Glutamatergic neuron (in vitro differentiated cells): ENCODE measurements at regions not wholly inside any gene's neighbourhood (a gene's known extent, or its start where the extent isn't known, plus 50 kb on each side); places are given as distances from the start of the nearest gene placed in this dataset.

Experiments used
- DNase-seq: peaks from one replicate; pipeline ENCODE4 v3.0.0; 2022
- H3K27ac Mint-ChIP-seq: one replicate; pipeline ENCODE4 v1.8.0; 2020; ENCODE audit warnings: mild to moderate bottlenecking, mixed read lengths, inconsistent platforms; ENCODE audit not compliant: unreplicated experiment
- H3K27me3 Mint-ChIP-seq: one replicate; pipeline ENCODE4 v1.8.0; 2020; ENCODE audit warnings: mild to moderate bottlenecking, moderate library complexity, mixed read lengths, inconsistent platforms; ENCODE audit not compliant: unreplicated experiment
- H3K36me3 Mint-ChIP-seq: one replicate; pipeline ENCODE4 v1.8.0; 2020; ENCODE audit warnings: mild to moderate bottlenecking, mixed read lengths, inconsistent platforms; ENCODE audit not compliant: unreplicated experiment
- H3K4me1 Mint-ChIP-seq: one replicate; pipeline ENCODE4 v1.8.0; 2020; ENCODE audit warnings: mild to moderate bottlenecking, low read depth, mixed read lengths, inconsistent platforms; ENCODE audit not compliant: unreplicated experiment
- H3K4me3 Mint-ChIP-seq: one replicate; pipeline ENCODE4 v1.8.0; 2020; ENCODE audit warnings: mild to moderate bottlenecking, mixed read lengths, inconsistent platforms; ENCODE audit not compliant: unreplicated experiment
- H3K9me3 Mint-ChIP-seq: one replicate; pipeline ENCODE4 v1.8.0; 2020; ENCODE audit warnings: mild to moderate bottlenecking, moderate library complexity, mixed read lengths, inconsistent platforms; ENCODE audit not compliant: unreplicated experiment
- TF ChIP-seq, protein P1 (sequence below): fragments of 200-600 bp; sonication (generic); IDR thresholded peaks from one replicate; pipeline ENCODE4 v1.5.0; 2021; ENCODE audit not compliant: partially characterized antibody, unreplicated experiment

DNA sequence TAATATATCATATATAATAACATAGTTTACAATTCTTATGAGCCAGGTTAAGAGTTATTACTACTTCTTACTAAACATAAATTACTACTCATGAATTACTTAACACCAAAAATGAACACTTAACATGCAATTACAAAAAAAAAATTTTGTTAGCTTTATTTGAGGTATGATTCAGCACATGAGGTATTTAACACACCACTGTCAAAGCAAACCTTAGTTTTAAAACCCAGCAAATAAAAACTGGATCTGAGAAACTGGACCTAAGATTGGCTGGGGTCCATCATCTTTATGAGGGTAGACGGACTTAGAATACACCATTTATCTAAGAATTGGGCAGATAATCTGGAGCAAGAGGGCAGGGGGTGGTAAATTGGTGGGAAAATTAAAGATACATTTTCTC, 81.8 kb upstream of the CREB1 start:
- Mint-ChIP-seq H3K4me3 (no peak overlapping the region), H3K36me3 (peaks cover 4% of the 10 kb centered on the region), H3K27ac (no peak overlapping the region), H3K4me1 (peaks cover 25% of the 10 kb centered on the region), H3K27me3 (peaks cover 2% of the 10 kb centered on the region), H3K9me3 (peaks cover 5% of the 10 kb centered on the region)
- TF ChIP-seq, protein P1, sequence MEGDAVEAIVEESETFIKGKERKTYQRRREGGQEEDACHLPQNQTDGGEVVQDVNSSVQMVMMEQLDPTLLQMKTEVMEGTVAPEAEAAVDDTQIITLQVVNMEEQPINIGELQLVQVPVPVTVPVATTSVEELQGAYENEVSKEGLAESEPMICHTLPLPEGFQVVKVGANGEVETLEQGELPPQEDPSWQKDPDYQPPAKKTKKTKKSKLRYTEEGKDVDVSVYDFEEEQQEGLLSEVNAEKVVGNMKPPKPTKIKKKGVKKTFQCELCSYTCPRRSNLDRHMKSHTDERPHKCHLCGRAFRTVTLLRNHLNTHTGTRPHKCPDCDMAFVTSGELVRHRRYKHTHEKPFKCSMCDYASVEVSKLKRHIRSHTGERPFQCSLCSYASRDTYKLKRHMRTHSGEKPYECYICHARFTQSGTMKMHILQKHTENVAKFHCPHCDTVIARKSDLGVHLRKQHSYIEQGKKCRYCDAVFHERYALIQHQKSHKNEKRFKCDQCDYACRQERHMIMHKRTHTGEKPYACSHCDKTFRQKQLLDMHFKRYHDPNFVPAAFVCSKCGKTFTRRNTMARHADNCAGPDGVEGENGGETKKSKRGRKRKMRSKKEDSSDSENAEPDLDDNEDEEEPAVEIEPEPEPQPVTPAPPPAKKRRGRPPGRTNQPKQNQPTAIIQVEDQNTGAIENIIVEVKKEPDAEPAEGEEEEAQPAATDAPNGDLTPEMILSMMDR = no peak
- no peak for DNase-seq

DNA sequence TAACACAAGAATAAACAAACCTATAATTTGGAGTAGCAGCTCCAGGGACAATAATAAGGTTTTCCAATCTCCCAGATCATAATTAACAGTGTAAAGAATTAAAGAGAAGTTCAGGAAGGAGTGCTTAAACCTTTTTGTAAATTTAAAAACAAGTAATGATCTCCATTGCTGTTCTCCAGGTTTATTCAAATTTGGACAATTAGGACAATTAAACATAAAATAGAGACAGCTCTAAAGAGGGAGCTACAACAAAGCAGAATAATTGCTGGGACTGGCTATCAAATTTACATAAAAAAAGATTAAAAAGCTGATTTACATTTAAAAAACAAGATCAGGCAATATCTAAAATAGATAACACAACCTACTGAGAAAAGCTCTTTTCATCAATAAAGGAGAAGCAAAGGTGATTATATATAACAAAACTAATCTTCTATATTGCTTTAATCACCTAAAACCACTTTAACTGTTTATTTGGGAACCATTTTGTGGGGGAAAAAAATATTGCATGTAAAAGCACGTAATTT, 80.1 kb upstream of the CREB1 start:
- no peak for DNase-seq
- Mint-ChIP-seq H3K4me1 (peaks cover 25% of the 10 kb centered on the region), H3K4me3 (no peak overlapping the region), H3K27me3 (peaks cover 2% of the 10 kb centered on the region), H3K36me3 (peaks cover 9% of the 10 kb centered on the region), H3K27ac (peak overlapping the region; percentile 86), H3K9me3 (peaks cover 8% of the 10 kb centered on the region)
- TF ChIP-seq, protein P1 = no peak

GRCh38 chr2:207450186-207450585, 79.6 kb upstream of the CREB1 start:
- H3K36me3 Mint-ChIP-seq = peaks cover 9% of the 10 kb centered on the region
- peak overlapping the region; percentile 86 for H3K27ac Mint-ChIP-seq
- H3K4me3 Mint-ChIP-seq = peak overlapping the region; percentile 51
- DNase-seq = no peak
- peaks cover 2% of the 10 kb centered on the region for H3K27me3 Mint-ChIP-seq
- peaks cover 25% of the 10 kb centered on the region for H3K4me1 Mint-ChIP-seq
- TF ChIP-seq, protein P1 = no peak
- H3K9me3 Mint-ChIP-seq = peaks cover 8% of the 10 kb centered on the region

GRCh38 chr2:207458582-207458981, 71.2 kb upstream of the CREB1 start:
- H3K27ac Mint-ChIP-seq = no peak overlapping the region
- no peak for DNase-seq
- peaks cover 5% of the 10 kb centered on the region for H3K36me3 Mint-ChIP-seq
- TF ChIP-seq, protein P1 = no peak
- H3K4me1 Mint-ChIP-seq = peaks cover 1% of the 10 kb centered on the region
- no peak overlapping the region for H3K4me3 Mint-ChIP-seq
- H3K27me3 Mint-ChIP-seq = no peaks in the 10 kb centered on the region
- H3K9me3 Mint-ChIP-seq = peaks cover 2% of the 10 kb centered on the region

DNA sequence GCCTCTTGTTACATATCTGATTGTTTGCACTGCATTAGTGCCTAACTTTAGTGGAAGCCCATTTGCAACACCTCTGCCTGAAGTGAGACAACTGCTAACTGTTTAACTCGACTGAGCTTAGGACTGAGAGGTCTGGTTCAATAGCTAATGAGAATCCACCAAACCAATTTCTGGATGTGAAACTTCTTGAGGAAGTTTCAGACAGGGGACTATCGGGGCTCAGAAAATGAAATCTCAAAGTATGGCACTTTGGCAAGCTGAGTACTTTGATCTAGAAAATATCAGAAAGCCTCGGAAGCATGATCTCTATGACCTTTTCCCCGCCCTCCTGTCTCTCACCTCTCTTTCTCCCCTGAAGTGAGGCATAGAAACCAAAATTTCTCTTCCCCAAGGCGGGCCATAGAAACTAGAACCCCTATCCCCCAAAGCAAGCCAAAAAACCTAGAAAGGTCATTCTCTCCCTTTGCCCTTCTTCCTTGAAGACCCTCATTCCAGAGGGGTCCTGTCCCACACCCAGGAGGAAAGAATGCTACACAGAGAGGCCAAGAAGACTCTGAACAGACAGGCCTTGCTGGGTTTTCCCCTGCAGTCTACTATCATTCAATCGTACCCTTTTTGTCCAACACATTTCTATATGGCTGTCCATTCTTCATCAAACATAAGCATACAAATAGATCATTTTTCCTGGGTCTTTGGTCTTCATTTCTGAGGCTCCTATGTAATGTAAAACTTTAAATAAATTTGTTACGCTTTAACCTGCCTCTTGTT, 69.6 kb upstream of the CREB1 start:
- H3K4me3 Mint-ChIP-seq = no peak overlapping the region
- TF ChIP-seq, protein P1 = no peak
- peaks cover 4% of the 10 kb centered on the region for H3K9me3 Mint-ChIP-seq
- H3K36me3 Mint-ChIP-seq = peaks cover 4% of the 10 kb centered on the region
- H3K4me1 Mint-ChIP-seq = peaks cover 1% of the 10 kb centered on the region
- H3K27me3 Mint-ChIP-seq = no peaks in the 10 kb centered on the region
- no peak overlapping the region for H3K27ac Mint-ChIP-seq
- no peak for DNase-seq
